Esophagus squamous epithelium (tissue), 5 donors: ENCODE measurements at regions not wholly inside any gene's neighbourhood (a gene's known extent, or its start where the extent isn't known, plus 50 kb on each side); places are given as distances from the start of the nearest gene placed in this dataset.
"Not testable (repeated sequence)": the region's sequence is repeated elsewhere in the genome, so short reads cannot be mapped to it uniquely, and the experiment has no call there.

Experiments used
- DNase-seq: peaks from one replicate; lab custom pipeline; 2025; lab: John Stamatoyannopoulos, UW
- H3K27ac ChIP-seq, 4 donors: fragments of 200-600 bp; sonication (generic); one replicate each; pipeline ENCODE4 v1.5.1; 2016 to 2019; ENCODE audit warnings: mild to moderate bottlenecking in 1 of 4
- H3K27me3 ChIP-seq, 4 donors: fragments of 200-600 bp; sonication (generic); 1 replicate in 3 of 4; 2 replicates in 1 of 4; pipeline versions ENCODE4 v1.5.1 to v1.6.0; 2017 to 2021; ENCODE audit warnings: antibody characterized with exemption in 1 of 4
- H3K36me3 ChIP-seq, 3 donors: fragments of 200-600 bp; sonication (generic); one replicate each; pipeline ENCODE4 v1.5.1; 2016 to 2019
- H3K4me1 ChIP-seq, 3 donors: fragments of 200-600 bp; sonication (generic); one replicate each; pipeline ENCODE4 v1.5.1; 2017 to 2019
- H3K4me3 ChIP-seq, 4 donors: fragments of 200-600 bp; sonication (generic); 1 replicate in 3 of 4; 2 replicates in 1 of 4; pipeline ENCODE4 v1.5.1; 2016 to 2019; ENCODE audit warnings: mild to moderate bottlenecking in 2 of 4, moderate library complexity in 1 of 4
- H3K9me3 ChIP-seq, 3 donors: fragments of 200-600 bp; sonication (generic); one replicate each; pipeline ENCODE4 v1.5.1; 2016 to 2019
- CTCF ChIP-seq, 6 experiments: fragments of 450-650 bp in 4 of 6; fragments of 200-600 bp in 2 of 6; sonication (generic) in 2 of 6; IDR thresholded peaks; one replicate each; pipeline ENCODE4 v1.5.1; 2016 to 2019; ENCODE audit warnings: antibody characterized with exemption in 6 of 6, mild to moderate bottlenecking in 4 of 6, moderate library complexity in 4 of 6
- POLR2A ChIP-seq, 4 donors: fragments of 450-650 bp; IDR thresholded peaks; one replicate each; pipeline ENCODE4 v1.6.1; 2017; ENCODE audit warnings: antibody characterized with exemption in 4 of 4, mild to moderate bottlenecking in 4 of 4, moderate library complexity in 3 of 4
- WGBS, 2 donors: methylation state at CpG; one replicate each; pipeline ENCODE4 v1.1.5; 2018; 5-methylcytosine and 5-hydroxymethylcytosine counted together
- intact Hi-C: fragments of 100-400 bp; cut with DNase I; formaldehyde crosslinking; loops from one replicate; pipeline ENCODE4 v1.15.0; 2022
- small RNA-seq, 4 donors: library from RNA; depleted of rRNA; stranded (forward); fragments of <200 nt; gene quantifications; one replicate each; pipeline ENCODE3, GENCODE V24; 2016
- donor health status: DM: yes; HTN: yes; CAD: no.

DNA sequence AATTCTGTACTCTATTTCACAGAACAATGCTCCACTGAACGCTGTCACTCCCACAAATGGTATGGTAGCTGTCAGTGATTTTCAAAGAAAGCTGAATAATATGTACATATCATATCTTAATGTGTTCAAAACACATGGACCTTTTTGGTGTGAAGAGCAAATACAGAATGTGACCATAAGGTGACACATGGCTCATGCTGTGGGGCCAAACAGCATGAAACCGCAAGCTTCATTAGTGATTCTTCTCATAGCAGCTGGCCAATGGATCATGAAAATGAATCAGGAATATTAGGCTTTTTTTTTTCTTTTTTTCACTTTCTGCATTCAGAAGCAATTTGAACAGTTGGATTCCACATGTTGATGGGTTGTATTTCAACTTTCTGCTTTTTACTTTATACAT lies 54.9 kb upstream of the CDH9 start:
- Histone ChIP-seq H3K27ac (no peak overlapping the region), H3K4me1 (no peaks in the 10 kb centered on the region), H3K9me3 (no peaks in the 10 kb centered on the region), H3K27me3 (no peaks in the 10 kb centered on the region), H3K4me3 (no peak overlapping the region), H3K36me3 (no peaks in the 10 kb centered on the region)
- TF ChIP-seq CTCF (IDR thresholded peaks at IDR 0.05) (no peak), POLR2A (IDR thresholded peaks at IDR 0.05) (no peak)
- WGBS, 2 donors, result 60 to 73% methylated on average over 2 of the region's 2 CpGs
- DNase-seq, result no peak
- intact Hi-C loops, result no loop called here

- 33 to 47% methylated on average over 1 of the region's 1 CpG for WGBS, 2 donors
- Histone ChIP-seq H3K27ac (no peak overlapping the region), H3K9me3 (no peaks in the 10 kb centered on the region), H3K27me3 (no peaks in the 10 kb centered on the region), H3K4me3 (no peak overlapping the region), H3K4me1 (no peaks in the 10 kb centered on the region), H3K36me3 (no peaks in the 10 kb centered on the region)
- TF ChIP-seq POLR2A (IDR thresholded peaks at IDR 0.05), result no peak
- no peak for TF ChIP-seq CTCF (IDR thresholded peaks at IDR 0.05)
- DNase-seq, result no peak
- intact Hi-C loops, result no loop called here
These were observed 53.5 kb upstream of the CDH9 start for GRCh38 chr5:27091858-27092257.

DNA sequence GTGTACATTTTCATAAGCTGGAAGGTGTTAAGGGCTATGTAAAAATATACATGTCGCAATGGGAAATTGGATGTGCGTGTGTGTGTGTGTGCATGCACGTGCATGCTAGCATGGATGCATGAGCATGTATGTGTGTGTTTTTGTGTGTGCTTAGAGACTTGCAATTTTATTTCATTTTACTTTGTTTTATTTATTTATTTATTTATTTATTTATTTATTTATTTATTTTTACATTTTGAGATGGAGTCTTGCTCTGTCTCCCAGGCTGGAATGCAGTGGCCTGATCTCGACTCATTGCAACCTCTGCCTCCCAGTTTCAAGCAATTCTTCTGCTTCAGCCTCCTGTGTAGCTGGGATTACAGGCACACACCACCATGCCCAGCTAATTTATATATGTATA lies 50.4 kb upstream of the CDH9 start:
- H3K4me1 ChIP-seq, H3K4me3 ChIP-seq, H3K27me3 ChIP-seq, intact Hi-C loops, H3K9me3 ChIP-seq, DNase-seq, H3K36me3 ChIP-seq, H3K27ac ChIP-seq: not testable (repeated sequence)
- WGBS, 2 donors, result 86 to 87% methylated on average over 4 of the region's 4 CpGs

Small RNA genes in the stretch of these regions (small RNA-seq; reads per million reads assigned to genes)
- gene AC010385.1 (0 reads per million in 4 donors), gene AC010385.3 (0 reads per million in 4 donors), gene AC026421.1 (0 reads per million in 4 donors), gene AC114300.1 (0 reads per million in 4 donors), gene LSP1P3 (0 reads per million in 4 donors), gene RF00425 (0 reads per million in 4 donors), gene RNU6-738P (0 reads per million in 4 donors), gene RNU6-909P (0 reads per million in 4 donors), gene UBL5P1 (0 reads per million in 4 donors)
